HFFc6 (cell line): ENCODE measurements at regions not wholly inside any gene's neighbourhood (a gene's known extent, or its start where the extent isn't known, plus 50 kb on each side); places are given as distances from the start of the nearest gene placed in this dataset.
A peak's percentile ranks its signal among the peaks of the same experiment; 100 is the strongest.

Experiments used
- DNase-seq: peaks from one replicate; pipeline ENCODE4 v3.0.0-alpha.2; 2018
- H3K27ac Mint-ChIP-seq: 2 replicates; pipeline ENCODE4 v1.8.0; 2020; ENCODE audit warnings: mild to moderate bottlenecking, mixed read lengths
- H3K27me3 Mint-ChIP-seq: 2 replicates; pipeline ENCODE4 v1.8.0; 2021; ENCODE audit warnings: mild to moderate bottlenecking, moderate library complexity, mixed read lengths; ENCODE audit not compliant: insufficient read depth
- H3K36me3 Mint-ChIP-seq: 2 replicates; pipeline ENCODE4 v1.8.0; 2021; ENCODE audit warnings: low read depth, mixed read lengths
- H3K4me1 Mint-ChIP-seq: 2 replicates; pipeline ENCODE4 v1.8.0; 2020; ENCODE audit warnings: low read depth, mixed read lengths
- H3K4me3 Mint-ChIP-seq: 2 replicates; pipeline ENCODE4 v1.8.0; 2020; ENCODE audit warnings: mild to moderate bottlenecking, moderate library complexity, mixed read lengths
- H3K9me3 Mint-ChIP-seq: 2 replicates; pipeline ENCODE4 v1.8.0; 2020; ENCODE audit warnings: mild to moderate bottlenecking, mixed read lengths
- TF ChIP-seq, protein P1 (sequence below): fragments of 200-600 bp; sonication (generic); IDR thresholded peaks from 2 replicates; pipeline ENCODE4 v1.5.0; 2021; ENCODE audit warnings: antibody characterized with exemption, mild to moderate bottlenecking

DNA sequence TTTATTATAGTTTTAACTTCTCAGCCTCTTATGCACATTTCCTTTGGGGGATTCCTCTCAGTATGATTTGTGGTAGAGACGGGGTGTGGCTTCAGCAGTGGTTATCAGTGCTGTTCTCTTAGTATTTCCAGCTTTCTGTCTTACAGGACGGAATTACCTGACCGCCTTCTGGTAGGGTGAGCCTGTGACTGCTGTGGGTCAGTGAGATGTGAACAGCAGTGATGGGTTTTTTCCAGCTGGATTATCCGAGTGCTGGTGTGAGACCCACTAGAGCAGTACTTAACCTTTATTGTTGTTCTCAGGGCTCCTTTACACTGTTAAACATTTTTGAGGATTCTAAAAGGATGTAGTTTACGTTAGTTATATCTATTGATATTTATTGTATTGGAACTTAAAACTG, 135.2 kb downstream of the SLIT2 start:
- H3K36me3 Mint-ChIP-seq = no peaks in the 10 kb centered on the region
- H3K27ac Mint-ChIP-seq = no peak overlapping the region
- DNase-seq = no peak
- TF ChIP-seq, protein P1, sequence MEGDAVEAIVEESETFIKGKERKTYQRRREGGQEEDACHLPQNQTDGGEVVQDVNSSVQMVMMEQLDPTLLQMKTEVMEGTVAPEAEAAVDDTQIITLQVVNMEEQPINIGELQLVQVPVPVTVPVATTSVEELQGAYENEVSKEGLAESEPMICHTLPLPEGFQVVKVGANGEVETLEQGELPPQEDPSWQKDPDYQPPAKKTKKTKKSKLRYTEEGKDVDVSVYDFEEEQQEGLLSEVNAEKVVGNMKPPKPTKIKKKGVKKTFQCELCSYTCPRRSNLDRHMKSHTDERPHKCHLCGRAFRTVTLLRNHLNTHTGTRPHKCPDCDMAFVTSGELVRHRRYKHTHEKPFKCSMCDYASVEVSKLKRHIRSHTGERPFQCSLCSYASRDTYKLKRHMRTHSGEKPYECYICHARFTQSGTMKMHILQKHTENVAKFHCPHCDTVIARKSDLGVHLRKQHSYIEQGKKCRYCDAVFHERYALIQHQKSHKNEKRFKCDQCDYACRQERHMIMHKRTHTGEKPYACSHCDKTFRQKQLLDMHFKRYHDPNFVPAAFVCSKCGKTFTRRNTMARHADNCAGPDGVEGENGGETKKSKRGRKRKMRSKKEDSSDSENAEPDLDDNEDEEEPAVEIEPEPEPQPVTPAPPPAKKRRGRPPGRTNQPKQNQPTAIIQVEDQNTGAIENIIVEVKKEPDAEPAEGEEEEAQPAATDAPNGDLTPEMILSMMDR = no peak
- no peaks in the 10 kb centered on the region for H3K27me3 Mint-ChIP-seq
- H3K4me3 Mint-ChIP-seq = no peak overlapping the region
- no peaks in the 10 kb centered on the region for H3K9me3 Mint-ChIP-seq
- peaks cover 33% of the 10 kb centered on the region for H3K4me1 Mint-ChIP-seq

DNA sequence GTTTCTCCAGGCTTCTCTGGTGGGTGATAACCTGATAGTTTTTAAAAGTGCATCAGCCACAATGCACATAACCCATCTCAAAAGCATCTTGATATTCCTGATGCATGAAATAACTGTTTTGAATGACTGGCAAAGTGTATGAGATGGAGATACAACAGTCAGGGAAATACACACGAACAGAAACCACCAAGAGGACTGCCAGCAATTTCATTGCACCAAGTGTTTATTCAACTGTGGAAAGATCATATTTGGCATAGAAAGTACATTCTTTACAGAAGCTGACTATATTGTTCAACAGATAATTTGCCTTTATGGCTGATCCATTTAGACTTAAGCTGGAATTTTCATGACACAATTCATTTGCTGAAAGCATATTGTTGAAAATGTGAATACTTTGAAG, 139.5 kb downstream of the SLIT2 start:
- no peaks in the 10 kb centered on the region; the same call in 1 of the 2 replicates for H3K27me3 Mint-ChIP-seq
- peaks cover 19% of the 10 kb centered on the region for H3K4me1 Mint-ChIP-seq
- no peaks in the 10 kb centered on the region for H3K36me3 Mint-ChIP-seq
- H3K9me3 Mint-ChIP-seq = no peaks in the 10 kb centered on the region
- DNase-seq = peak; percentile 27
- no peak overlapping the region for H3K4me3 Mint-ChIP-seq
- no peak overlapping the region for H3K27ac Mint-ChIP-seq
- TF ChIP-seq, protein P1 = no peak

DNA sequence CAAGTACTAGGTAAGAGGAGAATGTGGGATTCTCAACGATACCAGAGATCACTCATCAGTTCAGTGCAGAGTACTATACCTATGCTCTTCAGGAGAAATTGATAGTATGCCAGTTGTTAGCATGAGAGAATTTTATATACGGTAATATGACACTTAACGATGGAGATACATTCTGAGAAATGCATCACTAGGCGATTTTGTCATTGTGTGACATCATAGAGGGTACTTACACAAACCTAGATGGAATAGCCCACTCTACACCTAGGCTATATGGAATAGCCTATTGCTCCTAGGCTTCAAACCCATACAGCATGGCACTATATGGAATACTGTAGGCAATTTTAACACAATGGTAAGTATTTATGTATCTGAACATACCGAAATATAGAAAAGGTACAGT, 140.2 kb downstream of the SLIT2 start:
- no peaks in the 10 kb centered on the region for H3K36me3 Mint-ChIP-seq
- TF ChIP-seq, protein P1 = no peak
- DNase-seq = no peak
- H3K27me3 Mint-ChIP-seq = no peaks in the 10 kb centered on the region; the same call in 1 of the 2 replicates
- H3K27ac Mint-ChIP-seq = no peak overlapping the region
- peaks cover 19% of the 10 kb centered on the region for H3K4me1 Mint-ChIP-seq
- H3K4me3 Mint-ChIP-seq = no peak overlapping the region
- no peaks in the 10 kb centered on the region for H3K9me3 Mint-ChIP-seq

DNA sequence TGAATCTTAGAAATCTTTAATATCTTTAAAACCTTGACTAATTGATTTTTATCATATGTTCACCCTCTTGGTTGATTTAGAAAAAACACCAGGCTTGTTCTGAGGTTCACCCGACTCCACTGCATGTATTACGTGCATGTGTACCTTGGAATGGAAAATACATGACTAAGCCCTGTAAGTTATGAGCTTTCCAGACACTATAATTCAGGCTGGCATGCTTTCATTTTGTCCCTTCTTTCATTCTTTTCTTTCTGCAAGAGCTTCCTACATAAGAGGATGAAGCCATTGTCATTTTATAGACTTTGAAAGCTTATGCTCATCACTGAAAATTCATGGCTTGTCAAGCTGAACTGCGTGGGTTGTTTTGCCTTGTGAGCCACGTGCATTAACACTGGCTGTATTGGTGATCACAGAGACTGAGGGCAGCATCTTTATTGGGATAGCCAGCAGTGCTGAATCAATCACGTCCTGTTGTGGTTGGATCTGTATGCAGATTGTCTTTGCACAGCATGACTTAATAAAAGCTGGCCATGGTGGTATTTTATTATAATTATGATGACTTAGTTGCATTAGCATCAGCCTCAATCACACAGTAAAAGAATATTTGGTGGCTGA, 141.9 kb downstream of the SLIT2 start:
- TF ChIP-seq, protein P1 = no peak
- Mint-ChIP-seq H3K27ac (no peak overlapping the region), H3K27me3 (no peaks in the 10 kb centered on the region; the same call in 1 of the 2 replicates), H3K4me1 (peaks cover 19% of the 10 kb centered on the region), H3K4me3 (no peak overlapping the region), H3K36me3 (no peaks in the 10 kb centered on the region), H3K9me3 (no peaks in the 10 kb centered on the region)
- no peak for DNase-seq

DNA sequence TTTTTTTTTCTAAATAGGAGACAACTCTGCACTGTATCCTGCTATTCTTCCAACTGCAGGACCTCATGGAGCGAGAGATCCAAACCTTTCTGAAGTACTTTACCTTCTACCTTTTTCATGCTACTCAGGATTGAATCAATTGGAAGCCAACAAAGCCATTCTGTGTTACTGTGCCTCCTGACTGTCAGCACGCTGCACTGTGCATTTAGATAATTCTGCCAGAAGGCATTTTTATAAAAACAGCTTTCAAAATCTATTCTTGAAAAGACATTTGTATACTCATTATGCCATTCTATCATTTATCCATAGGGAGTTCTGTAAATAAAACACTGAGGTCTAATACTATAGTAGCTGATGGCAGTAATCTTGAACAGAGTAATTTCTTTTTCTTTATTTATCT, 142.8 kb downstream of the SLIT2 start:
- H3K27ac Mint-ChIP-seq = no peak overlapping the region
- H3K27me3 Mint-ChIP-seq = no peaks in the 10 kb centered on the region; the same call in 1 of the 2 replicates
- no peaks in the 10 kb centered on the region for H3K9me3 Mint-ChIP-seq
- H3K4me3 Mint-ChIP-seq = no peak overlapping the region
- DNase-seq = no peak
- peaks cover 19% of the 10 kb centered on the region for H3K4me1 Mint-ChIP-seq
- TF ChIP-seq, protein P1 = no peak
- no peaks in the 10 kb centered on the region for H3K36me3 Mint-ChIP-seq
